ENCODE measurements at regions not wholly inside any gene's neighbourhood (a gene's known extent, or its start where the extent isn't known, plus 50 kb on each side); places are given as distances from the start of the nearest gene placed in this dataset.

DNA sequence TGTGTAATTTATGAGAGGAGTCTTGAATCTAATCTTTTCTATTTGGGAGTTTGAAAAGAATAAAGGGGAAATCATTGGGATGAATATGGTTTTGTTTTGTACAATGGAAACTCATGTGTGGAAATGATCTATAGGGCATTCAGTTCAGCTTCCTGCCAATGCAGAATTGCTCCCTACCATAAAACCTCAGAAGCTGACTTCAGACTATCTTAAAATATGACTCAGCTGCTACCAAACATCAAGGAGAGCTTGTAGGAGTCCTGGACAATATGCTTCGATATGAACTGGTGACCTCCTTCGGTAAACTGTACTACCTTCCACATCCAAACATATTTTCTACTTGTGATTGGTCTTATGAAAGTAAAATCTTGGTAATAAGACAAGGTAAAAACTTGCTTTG is 160.6 kb downstream of the CAPZA3 start (continued):
- TF ChIP-seq, protein P1, sequence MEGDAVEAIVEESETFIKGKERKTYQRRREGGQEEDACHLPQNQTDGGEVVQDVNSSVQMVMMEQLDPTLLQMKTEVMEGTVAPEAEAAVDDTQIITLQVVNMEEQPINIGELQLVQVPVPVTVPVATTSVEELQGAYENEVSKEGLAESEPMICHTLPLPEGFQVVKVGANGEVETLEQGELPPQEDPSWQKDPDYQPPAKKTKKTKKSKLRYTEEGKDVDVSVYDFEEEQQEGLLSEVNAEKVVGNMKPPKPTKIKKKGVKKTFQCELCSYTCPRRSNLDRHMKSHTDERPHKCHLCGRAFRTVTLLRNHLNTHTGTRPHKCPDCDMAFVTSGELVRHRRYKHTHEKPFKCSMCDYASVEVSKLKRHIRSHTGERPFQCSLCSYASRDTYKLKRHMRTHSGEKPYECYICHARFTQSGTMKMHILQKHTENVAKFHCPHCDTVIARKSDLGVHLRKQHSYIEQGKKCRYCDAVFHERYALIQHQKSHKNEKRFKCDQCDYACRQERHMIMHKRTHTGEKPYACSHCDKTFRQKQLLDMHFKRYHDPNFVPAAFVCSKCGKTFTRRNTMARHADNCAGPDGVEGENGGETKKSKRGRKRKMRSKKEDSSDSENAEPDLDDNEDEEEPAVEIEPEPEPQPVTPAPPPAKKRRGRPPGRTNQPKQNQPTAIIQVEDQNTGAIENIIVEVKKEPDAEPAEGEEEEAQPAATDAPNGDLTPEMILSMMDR (IDR thresholded peaks at IDR 0.05; ENCODE audit: control extremely low read depth in 1 of 3, insufficient read depth in 1 of 3, low read depth in 1 of 3, low read length in 3 of 3): no peak
- no peak for TF ChIP-seq HDAC2 (IDR thresholded peaks at IDR 0.05; ENCODE audit: borderline replicate concordance in 1 of 2, low read depth in 2 of 2, low read length in 2 of 2)
- no peak for TF ChIP-seq JUN (IDR thresholded peaks at IDR 0.05; ENCODE audit: low read depth, low read length)
- TF ChIP-seq CREB1 (IDR thresholded peaks at IDR 0.05): no peak
- no peak for TF ChIP-seq POLR2A (IDR thresholded peaks at IDR 0.05; ENCODE audit: control extremely low read depth in 1 of 2, low read depth in 2 of 2, low read length in 2 of 2)
- no peak for TF ChIP-seq TBP (IDR thresholded peaks at IDR 0.05; ENCODE audit: low read depth, low read length)

Measured in H1 (cell line).